Glomerular visceral epithelial cell (primary cell): ENCODE measurements at regions not wholly inside any gene's neighbourhood (a gene's known extent, or its start where the extent isn't known, plus 50 kb on each side); places are given as distances from the start of the nearest gene placed in this dataset.

Experiments
- DNase-seq: peaks from one replicate; pipeline ENCODE4 v3.0.0-alpha.2; 2016; ENCODE audit errors: extremely low spot score

- no peak for DNase-seq
Measured at GRCh38 chr1:103254691-103255090, 146.4 kb upstream of the COL11A1 start.

DNA sequence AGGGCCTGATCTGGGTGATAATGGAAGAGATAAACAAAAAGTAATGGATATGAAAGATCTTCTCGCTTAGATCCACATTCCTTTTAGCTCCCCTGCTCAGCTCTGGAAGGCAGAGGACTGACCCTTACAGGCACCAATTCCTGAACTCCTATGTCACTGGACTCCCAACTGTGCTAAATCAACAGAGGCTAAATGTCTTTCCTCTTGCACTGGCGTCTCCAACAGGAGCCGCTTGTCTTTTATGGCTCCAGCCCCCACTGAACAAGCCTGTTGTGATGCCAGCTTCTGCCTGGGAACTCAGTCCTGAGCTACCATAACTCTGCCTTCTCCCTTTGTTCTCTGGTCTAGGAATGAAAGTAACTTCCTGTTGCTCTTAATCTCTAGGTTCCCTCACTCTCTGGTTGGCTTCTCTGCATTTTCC lies 142.1 kb upstream of the COL11A1 start:
- DNase-seq = no peak

DNA sequence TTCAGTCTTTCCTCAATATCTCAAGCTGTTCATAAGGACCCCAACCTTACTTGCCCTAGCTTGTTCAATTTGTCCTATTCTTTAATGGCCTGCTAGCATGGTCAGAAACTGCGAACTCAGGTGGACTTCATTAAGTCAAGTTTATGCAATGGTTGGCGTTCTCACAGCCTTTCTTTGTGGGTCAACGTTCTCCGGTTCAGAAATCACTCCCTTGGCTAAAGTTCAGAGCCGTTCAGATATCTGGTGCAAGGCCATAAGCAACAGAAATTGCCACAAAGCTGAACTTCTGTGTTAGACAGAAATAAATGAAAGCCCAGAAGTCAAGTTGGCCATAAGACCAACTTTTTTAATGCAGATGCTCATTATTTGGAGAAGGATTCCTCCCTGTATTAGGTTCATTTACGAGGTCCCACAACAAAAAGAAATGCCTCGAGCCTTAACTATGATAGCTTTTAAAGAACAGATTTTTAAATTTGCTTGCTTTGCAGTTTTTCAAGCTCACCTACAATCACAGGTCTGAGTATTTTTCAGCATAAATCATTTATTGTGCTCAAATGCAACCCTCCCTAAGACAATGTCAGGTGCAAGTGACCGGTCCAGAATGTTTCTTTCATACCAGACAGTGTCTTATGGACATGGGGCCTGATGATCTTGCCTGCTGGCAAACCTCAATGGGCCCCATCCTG lies 140.2 kb upstream of the COL11A1 start:
- DNase-seq = no peak

GRCh38 chr1:103247517-103247916 lies 139.2 kb upstream of the COL11A1 start:
- DNase-seq = no peak

DNA sequence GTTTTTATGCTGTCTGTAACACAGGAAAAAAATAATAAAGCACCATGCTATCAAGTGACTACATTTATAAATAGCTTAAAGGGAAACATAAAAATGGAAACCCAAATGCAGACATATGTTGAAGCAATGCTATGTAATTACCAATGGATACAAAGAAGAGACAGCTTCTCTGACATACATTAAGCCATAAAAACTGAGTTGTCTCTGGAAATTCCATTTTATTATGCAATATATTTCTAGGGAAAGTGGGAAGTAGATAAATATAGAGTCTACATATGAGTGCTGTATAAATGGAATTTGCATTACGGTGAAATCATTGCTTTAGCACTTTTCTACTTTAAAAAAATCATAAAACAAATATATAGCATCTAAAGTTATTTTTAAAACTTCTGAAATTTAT lies 135.2 kb upstream of the COL11A1 start:
- no peak for DNase-seq

GRCh38 chr1:103239034-103239433 lies 130.7 kb upstream of the COL11A1 start:
- DNase-seq = no peak

- DNase-seq = no peak
Measured at GRCh38 chr1:103230061-103230460, 121.7 kb upstream of the COL11A1 start.

DNA sequence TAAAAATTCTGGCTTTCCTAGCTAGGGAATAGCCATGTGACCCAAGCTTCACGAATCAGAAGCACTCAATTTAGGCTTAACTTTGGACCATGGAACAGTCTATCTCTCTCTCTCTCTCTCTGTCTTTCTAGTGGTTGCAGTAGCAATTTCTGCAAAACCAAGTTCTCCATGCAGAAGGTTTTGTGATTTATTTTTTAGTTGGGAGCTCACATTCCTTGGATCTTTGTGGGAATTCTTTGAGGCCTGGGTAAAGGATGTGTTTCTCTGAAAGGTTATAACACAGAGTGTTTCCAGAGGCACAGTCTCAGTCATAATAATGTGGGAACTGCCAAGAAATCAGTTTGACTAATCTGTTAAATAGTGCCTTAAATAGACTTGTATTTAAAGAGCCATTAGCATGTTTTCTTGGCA lies 112.3 kb upstream of the COL11A1 start:
- DNase-seq = peak; percentile 64

DNA sequence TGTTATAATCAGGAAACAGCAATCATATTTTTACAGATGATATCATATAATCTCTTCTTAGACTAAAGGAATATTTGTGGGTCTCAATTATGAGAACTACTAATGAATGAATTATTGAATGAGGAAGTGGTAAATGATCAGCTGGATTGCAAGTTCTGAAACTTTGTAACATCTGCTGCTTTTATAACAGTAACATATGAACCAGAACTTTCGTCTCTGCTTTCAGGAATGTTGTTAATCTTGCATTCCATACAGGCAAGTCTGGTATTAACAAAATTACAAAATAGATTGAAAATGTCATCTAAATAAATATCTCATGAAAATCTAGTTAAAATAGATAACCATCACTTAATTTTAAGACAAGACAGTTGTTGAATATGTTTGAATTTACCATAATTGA lies 110.5 kb upstream of the COL11A1 start:
- DNase-seq = no peak

- no peak for DNase-seq
Measured at GRCh38 chr1:103218369-103218768, 110.0 kb upstream of the COL11A1 start.

DNA sequence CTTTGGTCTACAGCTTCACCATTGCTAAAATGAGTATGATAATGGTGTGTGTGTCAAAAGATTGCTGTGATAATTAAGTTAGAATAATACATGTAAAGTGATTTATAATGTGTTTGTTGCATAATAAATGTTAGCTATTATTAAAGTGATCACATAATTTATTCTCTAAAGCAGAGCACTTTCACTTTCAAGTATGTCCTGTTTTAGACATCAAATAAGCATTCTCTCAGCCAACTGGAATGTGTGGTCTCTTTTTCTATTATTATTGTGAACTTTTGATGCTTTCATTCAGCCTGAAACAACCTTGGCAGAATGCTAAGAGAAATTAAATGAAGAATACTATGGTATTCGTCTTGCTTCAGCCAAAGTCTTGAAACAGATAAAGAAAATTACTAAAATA lies 102.8 kb upstream of the COL11A1 start:
- peak; percentile 10 for DNase-seq

DNA sequence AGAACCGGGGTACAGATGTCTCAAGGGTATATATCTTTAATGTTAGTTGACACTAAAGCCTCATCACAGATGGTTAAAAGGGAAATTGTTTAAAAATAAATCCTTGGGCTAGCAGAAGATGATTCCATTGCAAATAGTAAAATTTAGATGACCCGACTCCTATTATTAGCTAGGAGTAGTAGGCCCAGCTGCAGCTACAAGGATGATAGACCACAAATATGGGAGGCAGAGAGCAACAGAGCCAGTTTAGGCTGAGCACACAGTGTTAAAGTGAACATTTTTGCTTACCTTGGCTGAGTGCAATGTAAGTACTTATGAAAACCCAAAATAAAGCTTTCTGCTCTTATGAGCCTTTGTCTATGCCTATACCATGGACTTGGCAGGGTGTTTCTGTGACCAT lies 100.5 kb upstream of the COL11A1 start:
- DNase-seq = no peak

DNA sequence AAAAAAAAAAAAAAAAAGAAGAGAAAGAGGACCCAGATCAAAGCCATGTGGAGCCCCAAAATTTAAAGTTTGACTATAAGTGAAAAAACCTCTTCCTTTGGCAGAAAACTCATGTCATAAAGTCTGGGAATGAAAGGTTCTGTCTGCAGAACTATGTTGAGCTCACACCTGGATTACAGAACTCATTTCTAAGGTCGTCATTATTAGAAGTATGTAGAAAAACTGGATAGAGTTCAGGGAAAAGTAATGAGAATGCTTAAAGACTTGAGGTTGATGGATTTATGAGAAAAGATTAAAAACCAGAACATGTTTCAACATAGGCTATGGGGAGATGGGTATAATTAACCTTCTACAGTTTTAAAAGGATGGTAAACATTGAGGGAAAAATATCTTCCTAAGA lies 90.7 kb upstream of the COL11A1 start:
- no peak for DNase-seq

DNA sequence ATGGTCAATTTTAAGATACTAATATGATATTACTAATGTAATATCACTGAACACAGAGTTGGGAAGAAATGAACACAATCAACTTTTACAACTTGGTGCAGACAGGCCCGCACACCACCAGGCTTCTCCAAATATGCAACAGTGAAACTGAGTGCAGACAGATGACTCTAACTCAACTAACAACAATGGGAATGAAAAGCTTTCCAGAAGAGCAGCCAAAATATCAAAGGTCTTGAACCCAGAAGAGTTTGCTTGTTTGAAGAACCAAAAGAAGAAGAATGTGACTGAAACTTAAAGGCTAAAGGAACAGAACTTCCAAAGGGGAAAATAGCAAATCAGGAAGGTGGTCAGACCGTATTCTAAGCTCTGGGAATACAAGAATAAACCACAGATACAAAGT lies 89.8 kb upstream of the COL11A1 start:
- DNase-seq = no peak

DNA sequence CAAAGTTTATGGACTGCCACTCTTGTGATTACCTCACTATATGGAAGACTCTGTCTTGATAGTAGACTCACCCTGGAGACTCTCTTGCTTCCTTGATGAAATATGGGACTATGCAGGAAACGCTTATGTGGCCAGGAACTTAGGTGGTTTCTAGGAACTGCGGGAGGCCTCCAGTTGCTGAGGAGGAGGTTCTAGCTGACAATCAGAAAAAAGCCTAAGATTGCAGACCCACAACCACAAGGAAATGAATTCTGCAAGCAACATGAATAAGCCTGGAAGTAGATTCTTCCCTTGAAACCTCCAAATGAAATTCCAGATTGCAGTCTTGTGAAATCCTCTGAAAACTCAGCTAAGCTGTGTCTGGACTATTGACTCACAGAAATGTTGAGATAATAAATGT lies 88.9 kb upstream of the COL11A1 start:
- DNase-seq = peak; percentile 13

DNA sequence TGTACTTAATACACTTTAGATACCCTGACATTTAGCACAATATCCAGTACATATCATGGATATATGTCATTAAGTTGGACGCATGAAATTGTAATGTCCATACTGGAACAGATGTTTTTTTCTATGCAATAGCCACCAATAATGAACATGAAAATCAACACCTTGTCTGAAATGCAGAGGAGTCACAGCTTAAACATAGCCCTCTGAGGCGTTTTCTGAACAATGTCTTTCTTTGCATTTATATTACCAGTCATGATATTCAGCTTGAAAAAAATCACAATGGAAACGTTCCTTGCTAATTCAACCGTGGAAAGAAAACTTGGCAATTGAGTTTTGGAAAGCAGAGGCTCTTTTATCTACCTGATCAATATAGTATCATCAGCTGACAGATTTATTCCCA lies 86.7 kb upstream of the COL11A1 start:
- DNase-seq = no peak

- peak; percentile 6 for DNase-seq
Measured at GRCh38 chr1:103194060-103194459, 85.7 kb upstream of the COL11A1 start.

GRCh38 chr1:103191327-103191726 lies 83.0 kb upstream of the COL11A1 start:
- DNase-seq = peak; percentile 10

GRCh38 chr1:103190766-103191165 lies 82.4 kb upstream of the COL11A1 start:
- DNase-seq = no peak

GRCh38 chr1:103187673-103188072 lies 79.4 kb upstream of the COL11A1 start:
- DNase-seq = no peak

DNA sequence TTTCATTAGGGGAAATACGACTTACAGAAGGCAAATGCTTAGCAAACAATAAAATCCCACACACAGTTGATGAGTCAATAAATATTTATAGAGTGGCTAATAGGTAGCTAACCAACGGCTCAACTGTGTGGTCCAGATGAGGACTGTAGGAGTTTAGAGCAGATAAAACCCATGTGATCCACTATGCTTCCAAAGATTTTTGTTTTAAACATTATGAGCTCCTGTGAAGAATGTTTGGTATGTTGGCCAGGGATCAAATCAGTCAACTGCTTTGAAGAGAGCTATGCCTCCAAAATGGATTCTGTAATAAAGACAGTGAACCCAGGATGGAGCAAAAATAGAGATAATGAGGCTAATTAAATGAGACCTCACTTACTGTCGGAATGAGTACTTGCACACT lies 72.3 kb upstream of the COL11A1 start:
- DNase-seq = peak; percentile 66

DNA sequence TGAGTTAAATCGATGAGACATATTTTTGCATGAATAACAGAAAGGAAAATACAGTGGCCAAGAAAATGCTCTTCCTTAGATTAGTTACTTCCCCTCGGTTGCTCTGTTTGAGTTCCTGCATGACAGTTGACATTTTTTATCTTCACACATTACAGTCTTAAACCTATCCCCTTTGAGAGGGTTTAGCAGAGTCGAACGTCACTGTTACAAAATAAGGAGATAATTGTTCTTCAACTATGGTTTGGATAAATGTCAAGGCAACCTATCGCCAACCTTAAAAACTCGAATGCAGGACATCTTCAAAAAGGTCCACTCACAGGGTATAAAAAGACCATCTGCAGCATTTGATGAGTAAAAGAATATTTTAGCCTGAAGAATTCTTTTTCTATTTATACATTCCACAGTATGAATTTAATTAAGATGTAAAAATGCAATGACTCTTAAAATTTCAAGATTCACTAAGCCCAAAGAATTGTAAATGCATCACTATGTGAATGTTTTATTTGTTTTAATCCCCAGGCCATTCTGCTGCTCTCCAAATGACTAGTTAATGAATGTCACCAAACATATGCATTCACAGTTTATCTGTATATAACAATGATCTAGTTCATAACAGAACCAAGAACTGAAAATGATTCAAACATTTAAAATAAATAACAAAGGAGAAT lies 68.9 kb upstream of the COL11A1 start:
- DNase-seq = no peak

DNA sequence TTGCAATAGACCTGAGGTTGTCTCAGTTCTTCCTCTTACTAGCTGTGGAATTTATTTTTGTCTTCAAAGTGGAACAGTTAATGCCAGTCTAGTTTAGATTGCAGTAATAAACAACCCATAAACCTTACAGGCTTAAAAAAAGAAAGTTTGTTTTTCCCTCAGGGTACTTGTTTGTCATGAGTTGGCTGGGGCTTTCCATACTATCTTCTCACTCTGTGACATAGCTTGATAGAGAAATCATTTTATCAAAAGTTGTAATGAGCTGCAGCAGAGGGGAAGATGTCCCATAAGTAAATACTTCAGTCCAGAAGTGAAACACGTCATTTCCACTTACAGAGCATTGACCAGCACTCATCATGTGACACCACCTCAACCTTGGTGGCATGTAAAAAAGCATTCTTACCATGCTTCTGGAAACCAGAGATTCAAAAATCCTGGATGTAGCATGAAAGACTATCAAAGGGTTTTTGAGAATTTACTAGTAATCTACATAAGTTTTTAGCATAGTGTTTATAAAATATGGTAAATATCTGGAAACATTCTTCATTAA lies 62.8 kb upstream of the COL11A1 start:
- DNase-seq = no peak
